Heart left ventricle (tissue), 13 donors: ENCODE measurements at regions not wholly inside any gene's neighbourhood (a gene's known extent, or its start where the extent isn't known, plus 50 kb on each side); places are given as distances from the start of the nearest gene placed in this dataset.

Experiments
- POLR2A ChIP-seq, 2 donors: fragments of 450-650 bp; IDR thresholded peaks; one replicate each; pipeline ENCODE4 v1.6.1; 2017; ENCODE audit warnings: antibody characterized with exemption in 2 of 2, mild to moderate bottlenecking in 2 of 2, moderate library complexity in 2 of 2
- TF ChIP-seq, protein P1 (sequence below), 12 donors: fragments of 200-600 bp; sonication (generic) in 4 of 12; IDR thresholded peaks; one replicate each; pipeline versions ENCODE4 v1.5.0 to v1.8.0; 2018 to 2022; ENCODE audit warnings: antibody characterized with exemption in 12 of 12, mild to moderate bottlenecking in 5 of 12
- donor health status: ischemic (EF 13 %, LVEDD 7.1; RV severe dilation, severe dysfunction).
- donor health status: DM: no; HTN: yes; CAD: no.
- donor health status: DM: no; HTN: no; CAD: no.
- donor health status: ischemic (EF 25% LVEDD 6.9; RV normal size, moderate dysfunction).
- donor health status: ischemic (EF 25% LVEDD 5.7; RV mildly dilated, moderate dysfunction).
- donor health status: ischemic (EF 35%, LVEDD 5.7; RV mildly dilated, moderate dysfunction).
- donor health status: nonischemic (EF 11% LVEDD 7.7; RV severe dilation, severe dysfunction).
- donor health status: DM: yes; HTN: yes; CAD: no.
- donor health status: PGD.
- donor health status: ischemic (EF 29% LVEDD 5.4; RV normal size, mild dysfunction).
- donor health status: nonischemic (EF 23%, LVEDD 6.1; RV moderate dilation, normal function).

DNA sequence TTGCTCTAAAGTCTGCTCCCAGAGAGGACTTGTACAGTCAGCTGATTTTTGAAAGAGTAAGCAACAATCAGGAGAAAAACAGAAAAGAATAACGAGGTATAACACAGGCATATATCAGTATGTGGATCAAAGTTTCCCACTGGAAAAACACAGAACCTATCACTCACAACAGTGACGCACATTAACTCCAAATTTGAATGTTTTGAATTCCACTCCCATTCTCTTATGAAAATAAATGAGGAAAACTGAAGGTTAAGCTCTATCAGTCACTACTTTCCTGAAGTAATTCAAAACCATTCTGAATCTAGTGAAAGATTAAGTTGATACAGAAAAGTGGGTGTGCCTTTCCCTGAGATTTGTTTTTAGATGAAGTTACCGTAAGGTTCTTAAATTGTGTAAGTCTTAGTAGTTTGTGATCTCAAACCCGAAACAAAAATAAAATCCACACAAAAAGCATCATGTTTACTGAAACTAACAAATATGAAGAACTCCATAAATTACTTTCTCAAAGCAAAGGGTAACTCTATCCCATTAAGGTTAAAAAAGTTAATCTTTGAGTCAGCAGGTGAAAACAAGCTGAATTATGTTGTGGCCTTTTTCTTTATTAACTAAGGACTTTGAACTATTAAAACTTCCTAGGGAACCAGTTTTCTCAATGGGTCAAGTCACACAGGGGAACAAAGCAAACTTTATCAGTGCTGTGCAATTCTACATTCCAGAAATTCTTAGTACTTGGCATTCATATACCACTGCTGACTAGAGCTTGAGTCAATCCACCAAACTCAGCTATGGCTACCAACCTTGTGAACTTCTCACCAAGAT is 115.7 kb downstream of the OGFRL1 start:
- TF ChIP-seq, protein P1, sequence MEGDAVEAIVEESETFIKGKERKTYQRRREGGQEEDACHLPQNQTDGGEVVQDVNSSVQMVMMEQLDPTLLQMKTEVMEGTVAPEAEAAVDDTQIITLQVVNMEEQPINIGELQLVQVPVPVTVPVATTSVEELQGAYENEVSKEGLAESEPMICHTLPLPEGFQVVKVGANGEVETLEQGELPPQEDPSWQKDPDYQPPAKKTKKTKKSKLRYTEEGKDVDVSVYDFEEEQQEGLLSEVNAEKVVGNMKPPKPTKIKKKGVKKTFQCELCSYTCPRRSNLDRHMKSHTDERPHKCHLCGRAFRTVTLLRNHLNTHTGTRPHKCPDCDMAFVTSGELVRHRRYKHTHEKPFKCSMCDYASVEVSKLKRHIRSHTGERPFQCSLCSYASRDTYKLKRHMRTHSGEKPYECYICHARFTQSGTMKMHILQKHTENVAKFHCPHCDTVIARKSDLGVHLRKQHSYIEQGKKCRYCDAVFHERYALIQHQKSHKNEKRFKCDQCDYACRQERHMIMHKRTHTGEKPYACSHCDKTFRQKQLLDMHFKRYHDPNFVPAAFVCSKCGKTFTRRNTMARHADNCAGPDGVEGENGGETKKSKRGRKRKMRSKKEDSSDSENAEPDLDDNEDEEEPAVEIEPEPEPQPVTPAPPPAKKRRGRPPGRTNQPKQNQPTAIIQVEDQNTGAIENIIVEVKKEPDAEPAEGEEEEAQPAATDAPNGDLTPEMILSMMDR (IDR thresholded peaks at IDR 0.05): no peak
- no peak for TF ChIP-seq POLR2A (IDR thresholded peaks at IDR 0.05)
